22Rv1 (cell line): ENCODE measurements at regions not wholly inside any gene's neighbourhood (a gene's known extent, or its start where the extent isn't known, plus 50 kb on each side); places are given as distances from the start of the nearest gene placed in this dataset.

Experiments
- ZFX ChIP-seq: fragments of 450-650 bp; IDR thresholded peaks from 2 replicates; pipeline ENCODE4 v1.6.1; 2017; ENCODE audit warnings: antibody characterized with exemption, borderline replicate concordance
- TF ChIP-seq, protein P1 (sequence below): fragments of 450-650 bp; IDR thresholded peaks from 2 replicates; pipeline ENCODE4 v1.5.1; 2017; ENCODE audit warnings: mild to moderate bottlenecking

DNA sequence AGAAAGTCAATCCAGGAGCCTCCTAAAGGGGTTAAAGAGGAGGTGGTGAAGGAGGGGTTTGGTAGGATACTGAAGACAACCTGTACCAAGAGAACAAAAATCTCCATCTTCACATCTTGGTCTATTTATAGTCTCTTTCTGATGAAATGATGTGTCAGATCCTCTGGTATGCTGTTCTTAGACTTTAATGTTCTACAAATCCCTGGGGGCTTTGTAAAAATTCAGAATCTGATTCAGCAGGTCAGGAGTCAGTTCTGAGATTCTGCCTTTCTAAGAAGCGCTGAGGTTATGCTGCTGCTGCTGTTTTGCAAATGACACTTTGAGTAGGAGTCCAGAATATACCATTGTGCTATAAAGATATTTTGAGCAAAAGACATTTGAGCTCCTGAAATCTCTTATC lies 172.9 kb upstream of the GLRA2 start:
- TF ChIP-seq, protein P1, sequence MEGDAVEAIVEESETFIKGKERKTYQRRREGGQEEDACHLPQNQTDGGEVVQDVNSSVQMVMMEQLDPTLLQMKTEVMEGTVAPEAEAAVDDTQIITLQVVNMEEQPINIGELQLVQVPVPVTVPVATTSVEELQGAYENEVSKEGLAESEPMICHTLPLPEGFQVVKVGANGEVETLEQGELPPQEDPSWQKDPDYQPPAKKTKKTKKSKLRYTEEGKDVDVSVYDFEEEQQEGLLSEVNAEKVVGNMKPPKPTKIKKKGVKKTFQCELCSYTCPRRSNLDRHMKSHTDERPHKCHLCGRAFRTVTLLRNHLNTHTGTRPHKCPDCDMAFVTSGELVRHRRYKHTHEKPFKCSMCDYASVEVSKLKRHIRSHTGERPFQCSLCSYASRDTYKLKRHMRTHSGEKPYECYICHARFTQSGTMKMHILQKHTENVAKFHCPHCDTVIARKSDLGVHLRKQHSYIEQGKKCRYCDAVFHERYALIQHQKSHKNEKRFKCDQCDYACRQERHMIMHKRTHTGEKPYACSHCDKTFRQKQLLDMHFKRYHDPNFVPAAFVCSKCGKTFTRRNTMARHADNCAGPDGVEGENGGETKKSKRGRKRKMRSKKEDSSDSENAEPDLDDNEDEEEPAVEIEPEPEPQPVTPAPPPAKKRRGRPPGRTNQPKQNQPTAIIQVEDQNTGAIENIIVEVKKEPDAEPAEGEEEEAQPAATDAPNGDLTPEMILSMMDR, result no peak
- TF ChIP-seq ZFX, result no peak
